ENCODE measurements at regions not wholly inside any gene's neighbourhood (a gene's known extent, or its start where the extent isn't known, plus 50 kb on each side); places are given as distances from the start of the nearest gene placed in this dataset.

- TF ChIP-seq, protein P1, sequence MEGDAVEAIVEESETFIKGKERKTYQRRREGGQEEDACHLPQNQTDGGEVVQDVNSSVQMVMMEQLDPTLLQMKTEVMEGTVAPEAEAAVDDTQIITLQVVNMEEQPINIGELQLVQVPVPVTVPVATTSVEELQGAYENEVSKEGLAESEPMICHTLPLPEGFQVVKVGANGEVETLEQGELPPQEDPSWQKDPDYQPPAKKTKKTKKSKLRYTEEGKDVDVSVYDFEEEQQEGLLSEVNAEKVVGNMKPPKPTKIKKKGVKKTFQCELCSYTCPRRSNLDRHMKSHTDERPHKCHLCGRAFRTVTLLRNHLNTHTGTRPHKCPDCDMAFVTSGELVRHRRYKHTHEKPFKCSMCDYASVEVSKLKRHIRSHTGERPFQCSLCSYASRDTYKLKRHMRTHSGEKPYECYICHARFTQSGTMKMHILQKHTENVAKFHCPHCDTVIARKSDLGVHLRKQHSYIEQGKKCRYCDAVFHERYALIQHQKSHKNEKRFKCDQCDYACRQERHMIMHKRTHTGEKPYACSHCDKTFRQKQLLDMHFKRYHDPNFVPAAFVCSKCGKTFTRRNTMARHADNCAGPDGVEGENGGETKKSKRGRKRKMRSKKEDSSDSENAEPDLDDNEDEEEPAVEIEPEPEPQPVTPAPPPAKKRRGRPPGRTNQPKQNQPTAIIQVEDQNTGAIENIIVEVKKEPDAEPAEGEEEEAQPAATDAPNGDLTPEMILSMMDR (IDR thresholded peaks at IDR 0.05) = no peak
- TF ChIP-seq EZH2phosphoT487 (IDR thresholded peaks at IDR 0.05) = no peak
- no peak for TF ChIP-seq EZH2 (IDR thresholded peaks at IDR 0.05)
- no peaks in the 10 kb centered on the region for H3F3A ChIP-seq (ENCODE audit: low read depth)
- Mint-ChIP-seq H3K4me3 (no peak overlapping the region), H3K27ac (no peak overlapping the region), H3K4me1 (peaks cover 56% of the 10 kb centered on the region), H3K9me3 (peaks cover 2% of the 10 kb centered on the region), H3K36me3 (no peaks in the 10 kb centered on the region), H3K27me3 (ENCODE audit: insufficient read depth, low read depth) (peaks cover 3% of the 10 kb centered on the region)
- DNase-seq (ENCODE audit: low spot score) = no peak
- no peaks in the 10 kb centered on the region for H3K27me3 ChIP-seq
- peaks cover 20% of the 10 kb centered on the region for H3K4me1 ChIP-seq
- H3K79me2 ChIP-seq (ENCODE audit: low read depth) = no peaks in the 10 kb centered on the region
- no peaks in the 10 kb centered on the region for H3K36me3 ChIP-seq
- H3K4me3 ChIP-seq = no peak overlapping the region
- H3K27ac ChIP-seq = no peak overlapping the region
- H3K4me2 ChIP-seq = no peak overlapping the region
- no peak overlapping the region for H2AFZ ChIP-seq (replicated peaks)
- no peaks in the 10 kb centered on the region for H3K9me3 ChIP-seq (ENCODE audit: low read depth)
- H3K9ac ChIP-seq = no peak overlapping the region
- H4K20me1 ChIP-seq (ENCODE audit: low read depth) = no peaks in the 10 kb centered on the region
These were observed 142.0 kb downstream of the TDRD15 start for GRCh38 chr2:21265752-21266151.

GRCh38 chr2:21267232-21267835, 143.6 kb downstream of the TDRD15 start:
- H3K9me3 ChIP-seq (ENCODE audit: low read depth) = no peaks in the 10 kb centered on the region
- H3K9me3 Mint-ChIP-seq = peaks cover 2% of the 10 kb centered on the region
- no peaks in the 10 kb centered on the region for H3F3A ChIP-seq (ENCODE audit: low read depth)
- H2AFZ ChIP-seq (replicated peaks) = no peak overlapping the region
- H3K9ac ChIP-seq = no peak overlapping the region
- TF ChIP-seq, protein P1 (IDR thresholded peaks at IDR 0.05) = no peak
- TF ChIP-seq EZH2phosphoT487 (IDR thresholded peaks at IDR 0.05) (no peak), EZH2 (IDR thresholded peaks at IDR 0.05) (no peak)
- no peaks in the 10 kb centered on the region for H3K36me3 ChIP-seq
- DNase-seq (ENCODE audit: low spot score) = no peak
- peaks cover 13% of the 10 kb centered on the region for H3K4me1 ChIP-seq
- peaks cover 6% of the 10 kb centered on the region for H3K27me3 Mint-ChIP-seq (ENCODE audit: insufficient read depth, low read depth)
- no peak overlapping the region for H3K4me3 ChIP-seq
- H3K4me2 ChIP-seq = no peak overlapping the region
- peak overlapping the region; percentile 81 for H3K27ac Mint-ChIP-seq
- no peaks in the 10 kb centered on the region for H4K20me1 ChIP-seq (ENCODE audit: low read depth)
- no peak overlapping the region for H3K4me3 Mint-ChIP-seq
- H3K4me1 Mint-ChIP-seq = peaks cover 58% of the 10 kb centered on the region
- H3K27ac ChIP-seq = no peak overlapping the region
- no peaks in the 10 kb centered on the region for H3K36me3 Mint-ChIP-seq
- no peaks in the 10 kb centered on the region for H3K27me3 ChIP-seq
- no peaks in the 10 kb centered on the region for H3K79me2 ChIP-seq (ENCODE audit: low read depth)

DNA sequence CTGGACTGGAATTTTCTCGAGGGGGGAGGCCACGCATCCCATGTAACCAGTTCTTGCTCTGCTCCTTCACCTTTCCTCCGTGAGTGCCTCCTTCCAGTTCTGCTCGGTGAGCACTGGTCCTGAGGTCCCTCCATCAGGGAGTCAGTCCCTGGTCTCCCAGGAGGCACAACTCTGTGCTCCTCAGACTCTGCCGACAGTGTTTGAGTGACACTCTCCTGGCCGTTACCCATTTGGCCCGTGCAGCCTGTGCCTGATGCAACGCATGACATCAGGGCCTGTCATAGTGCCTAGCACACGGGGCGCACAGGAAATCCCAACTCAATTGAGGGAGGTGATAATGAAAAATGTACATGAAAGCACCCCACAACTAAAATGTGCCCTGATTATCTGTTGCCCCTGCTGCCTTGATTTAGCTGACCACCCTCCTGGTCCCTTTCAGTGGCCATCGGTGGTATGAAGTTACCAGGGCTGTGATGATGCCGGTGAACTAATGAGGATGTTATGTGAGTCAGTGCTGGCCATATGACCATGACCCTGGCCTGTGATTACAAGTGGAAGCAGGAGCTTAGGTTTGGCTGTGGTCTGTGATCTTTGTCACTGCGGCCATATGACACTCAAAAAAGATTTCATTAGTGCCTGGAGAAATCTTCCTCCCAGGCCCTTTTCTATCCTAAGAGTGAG, 144.6 kb downstream of the TDRD15 start:
- DNase-seq (ENCODE audit: low spot score) = no peak
- H3K27ac ChIP-seq = no peak overlapping the region
- H4K20me1 ChIP-seq (ENCODE audit: low read depth) = no peaks in the 10 kb centered on the region
- H3K9ac ChIP-seq = no peak overlapping the region
- peaks cover 65% of the 10 kb centered on the region for H3K4me1 Mint-ChIP-seq
- H3K9me3 Mint-ChIP-seq = peaks cover 2% of the 10 kb centered on the region
- no peak overlapping the region for H2AFZ ChIP-seq (replicated peaks)
- H3K4me1 ChIP-seq = peaks cover 13% of the 10 kb centered on the region
- H3K27me3 Mint-ChIP-seq (ENCODE audit: insufficient read depth, low read depth) = peaks cover 8% of the 10 kb centered on the region
- no peaks in the 10 kb centered on the region for H3K27me3 ChIP-seq
- no peak overlapping the region for H3K4me2 ChIP-seq
- H3K36me3 ChIP-seq = no peaks in the 10 kb centered on the region
- no peaks in the 10 kb centered on the region for H3K79me2 ChIP-seq (ENCODE audit: low read depth)
- no peaks in the 10 kb centered on the region for H3K9me3 ChIP-seq (ENCODE audit: low read depth)
- H3K4me3 ChIP-seq = no peak overlapping the region
- no peak overlapping the region for H3K4me3 Mint-ChIP-seq
- H3K36me3 Mint-ChIP-seq = no peaks in the 10 kb centered on the region
- H3K27ac Mint-ChIP-seq = no peak overlapping the region
- no peaks in the 10 kb centered on the region for H3F3A ChIP-seq (ENCODE audit: low read depth)
- TF ChIP-seq EZH2phosphoT487 (IDR thresholded peaks at IDR 0.05) = no peak
- no peak for TF ChIP-seq EZH2 (IDR thresholded peaks at IDR 0.05)
- TF ChIP-seq, protein P1 (IDR thresholded peaks at IDR 0.05) = no peak
